Activated T-cell treated with anti-CD3 and anti-CD28 coated beads for 48 hours (primary cell): ENCODE measurements at regions not wholly inside any gene's neighbourhood (a gene's known extent, or its start where the extent isn't known, plus 50 kb on each side); places are given as distances from the start of the nearest gene placed in this dataset.

Source experiments
- DNase-seq: peaks from one replicate; pipeline ENCODE4 v3.0.0-alpha.2; 2020; ENCODE audit warnings: low read depth

DNA sequence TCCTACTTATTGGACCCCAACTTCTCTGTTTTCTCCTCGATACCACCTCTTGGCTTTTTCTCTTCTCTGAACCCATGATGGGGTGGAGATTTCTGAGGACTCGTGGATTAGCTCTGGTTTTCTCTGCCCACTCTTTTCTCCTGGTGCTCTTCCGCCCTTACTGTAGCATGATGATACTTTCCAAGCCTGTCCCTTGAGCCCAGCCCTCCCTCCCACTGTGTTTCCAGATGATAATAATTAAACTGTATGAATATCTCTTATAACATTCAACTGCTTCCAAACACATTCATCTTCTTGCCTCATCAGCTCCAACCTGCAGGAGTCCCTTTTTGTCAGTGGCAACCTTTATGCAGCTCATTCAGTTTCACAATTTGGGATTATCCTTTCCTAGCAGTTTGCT is 494.2 kb upstream of the KLF4 start:
- no peak for DNase-seq

DNA sequence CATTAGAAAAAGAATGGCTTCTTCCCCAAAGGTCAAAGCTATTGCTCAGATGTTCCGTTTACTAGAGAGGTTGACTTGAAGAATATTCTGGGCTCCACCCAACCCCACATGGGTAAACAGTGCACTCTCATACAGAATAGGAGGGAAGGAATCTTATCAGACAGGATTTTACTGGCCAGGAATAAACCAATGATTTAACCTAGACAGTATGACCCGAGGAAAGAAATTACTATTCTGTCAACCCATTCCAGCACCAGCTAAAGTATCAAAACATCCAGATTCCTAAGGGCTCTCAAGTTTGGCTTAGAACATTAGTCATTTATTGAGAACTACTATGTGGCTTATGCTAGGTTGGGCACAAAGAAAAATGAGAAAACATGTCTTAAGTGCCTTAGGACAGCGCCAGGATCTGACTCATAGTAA is 493.6 kb upstream of the KLF4 start:
- no peak for DNase-seq

- no peak for DNase-seq
Observed at GRCh38 chr9:107982745-107983144, 493.2 kb upstream of the KLF4 start.

DNA sequence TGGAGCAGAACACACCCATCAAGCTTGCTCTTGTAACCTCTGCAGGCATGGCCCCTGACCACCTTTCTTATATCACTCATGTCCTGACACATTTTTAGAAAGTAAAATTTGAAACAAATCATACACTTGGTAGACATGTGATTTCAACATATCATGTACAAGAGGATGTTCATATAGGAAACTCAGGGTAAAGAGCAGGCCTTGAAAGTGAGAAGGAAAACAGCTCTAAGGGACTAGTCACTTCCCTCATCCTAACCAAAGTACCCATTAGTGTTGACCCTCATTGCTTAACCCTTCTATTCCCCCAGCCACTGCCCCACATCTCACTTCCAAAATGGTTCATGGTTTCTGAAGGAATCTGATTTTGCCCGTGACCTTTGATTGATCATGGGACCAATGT is 492.4 kb upstream of the KLF4 start:
- no peak for DNase-seq

DNA sequence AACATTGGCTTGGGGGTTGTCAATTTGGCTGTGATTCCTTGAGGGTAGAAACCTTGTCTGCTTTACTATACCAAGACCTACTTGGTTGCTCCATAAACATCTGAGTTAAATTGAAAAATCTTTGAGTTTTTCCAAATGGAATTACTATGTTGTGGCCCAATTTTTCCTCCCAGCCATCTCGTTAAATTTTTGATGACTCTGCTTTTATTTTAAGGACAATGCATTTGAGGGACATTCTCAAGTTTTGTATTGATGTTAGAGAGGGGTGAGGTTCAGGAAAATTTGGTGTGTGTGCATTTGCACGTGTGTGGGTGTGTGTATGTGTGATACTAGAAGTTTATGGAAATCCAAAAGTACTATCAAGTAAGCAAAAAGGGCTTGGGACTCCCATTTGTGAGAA is 491.4 kb upstream of the KLF4 start:
- no peak for DNase-seq

DNA sequence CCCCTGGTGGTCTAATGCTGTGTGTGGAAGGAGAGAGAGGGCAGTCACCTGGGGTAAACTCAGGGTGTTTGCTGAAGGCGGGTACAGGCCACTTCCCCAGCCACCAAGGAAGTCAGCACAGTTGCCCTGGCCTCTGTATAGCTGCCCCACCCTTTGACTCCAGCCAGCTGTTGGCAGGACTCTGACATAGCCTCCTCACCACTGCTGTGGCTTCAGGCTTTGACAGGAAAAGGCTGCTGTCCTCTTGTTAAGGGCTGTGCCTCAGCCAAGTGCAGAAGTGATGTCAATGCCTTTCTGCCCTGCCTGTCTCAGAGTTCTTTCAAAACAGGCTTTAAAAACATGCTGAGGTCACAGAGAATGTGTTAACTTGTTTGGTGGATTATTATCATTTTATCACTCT is 487.2 kb upstream of the KLF4 start:
- no peak for DNase-seq

GRCh38 chr9:107975426-107976010 is 485.9 kb upstream of the KLF4 start:
- no peak for DNase-seq

DNA sequence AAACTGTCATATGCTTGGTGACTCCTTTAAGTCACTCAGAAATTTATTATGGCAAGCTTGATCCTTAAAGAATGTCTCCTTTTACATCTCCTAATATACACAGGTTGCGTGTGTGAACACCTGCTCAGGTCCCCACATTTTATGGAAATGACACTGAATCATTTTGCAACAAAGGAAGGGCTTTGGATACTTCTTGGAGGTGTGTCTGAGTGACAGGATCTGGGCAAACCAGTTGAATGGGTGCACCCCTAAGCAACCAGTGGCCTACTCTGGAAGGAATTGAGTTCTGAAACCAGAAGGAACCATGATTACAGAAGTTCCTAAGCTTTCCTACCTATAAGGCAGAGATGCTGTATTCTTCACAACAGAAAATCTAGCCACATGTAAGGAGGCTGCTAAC is 483.9 kb upstream of the KLF4 start:
- no peak for DNase-seq

- no peak for DNase-seq
Observed at GRCh38 chr9:107972346-107972745, 482.8 kb upstream of the KLF4 start.

- no peak for DNase-seq
Observed at GRCh38 chr9:107971241-107971640, 481.7 kb upstream of the KLF4 start.

GRCh38 chr9:107970726-107971125 is 481.2 kb upstream of the KLF4 start:
- DNase-seq = no peak

GRCh38 chr9:107969727-107970126 is 480.2 kb upstream of the KLF4 start:
- DNase-seq = no peak

DNA sequence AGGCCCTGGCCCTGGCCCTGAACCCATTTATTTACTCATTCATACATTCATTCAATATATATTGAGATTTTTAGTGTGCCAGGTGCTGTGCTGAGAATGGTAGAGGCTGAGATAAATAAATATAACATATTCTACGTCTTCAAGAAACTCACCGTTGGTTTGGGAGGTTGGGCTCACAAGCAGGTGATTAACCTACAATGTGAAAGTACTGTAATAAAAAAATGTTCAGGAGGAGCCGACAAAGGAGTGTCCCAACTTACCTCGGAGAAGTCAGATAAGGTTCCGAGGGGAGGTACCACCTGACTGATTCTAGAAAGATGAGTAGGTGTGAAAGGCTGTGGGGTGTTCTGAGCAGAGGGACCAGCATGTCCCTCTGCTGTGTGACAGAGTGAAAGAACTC is 479.6 kb upstream of the KLF4 start:
- DNase-seq = no peak

DNA sequence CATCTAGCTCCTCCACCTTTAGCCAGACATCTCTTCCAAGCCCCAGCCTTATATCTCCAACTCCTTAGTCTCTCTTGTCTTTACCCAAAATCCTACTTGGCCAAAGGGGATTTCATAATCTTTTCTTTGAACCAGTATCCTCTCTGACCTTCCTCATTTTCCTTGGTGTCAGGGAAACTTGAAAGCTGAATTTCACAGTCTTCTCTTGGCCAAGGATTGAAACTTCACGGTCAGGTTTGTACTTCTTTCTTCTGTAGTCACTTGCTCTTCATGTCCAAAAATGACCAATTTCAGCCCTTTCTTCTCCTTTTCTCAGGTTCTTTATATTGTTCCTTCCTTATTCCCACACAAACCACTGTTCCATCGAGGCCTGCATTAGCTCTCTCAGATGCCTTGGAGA is 473.7 kb upstream of the KLF4 start:
- no peak for DNase-seq

- DNase-seq = no peak
Observed at GRCh38 chr9:107960916-107961315, 471.3 kb upstream of the KLF4 start.

DNA sequence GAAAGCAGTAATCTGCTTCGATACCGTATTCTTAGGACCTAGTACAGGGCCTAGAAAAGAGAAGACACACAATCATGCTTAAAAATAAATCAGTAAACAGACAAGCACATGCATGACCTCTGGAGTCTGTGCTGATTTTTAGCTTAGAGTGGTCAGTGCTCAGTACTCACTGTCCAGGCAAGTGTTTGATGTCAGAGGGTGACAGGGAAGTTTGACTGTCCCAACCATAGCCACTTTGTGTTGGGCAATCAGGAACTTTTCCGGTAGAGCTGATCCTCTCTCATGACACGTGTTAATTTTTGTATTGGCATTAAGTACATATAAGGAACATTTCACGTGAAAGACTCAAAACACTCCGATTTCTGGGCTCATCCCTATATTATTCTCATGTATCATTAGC is 464.7 kb upstream of the KLF4 start:
- no peak for DNase-seq

DNA sequence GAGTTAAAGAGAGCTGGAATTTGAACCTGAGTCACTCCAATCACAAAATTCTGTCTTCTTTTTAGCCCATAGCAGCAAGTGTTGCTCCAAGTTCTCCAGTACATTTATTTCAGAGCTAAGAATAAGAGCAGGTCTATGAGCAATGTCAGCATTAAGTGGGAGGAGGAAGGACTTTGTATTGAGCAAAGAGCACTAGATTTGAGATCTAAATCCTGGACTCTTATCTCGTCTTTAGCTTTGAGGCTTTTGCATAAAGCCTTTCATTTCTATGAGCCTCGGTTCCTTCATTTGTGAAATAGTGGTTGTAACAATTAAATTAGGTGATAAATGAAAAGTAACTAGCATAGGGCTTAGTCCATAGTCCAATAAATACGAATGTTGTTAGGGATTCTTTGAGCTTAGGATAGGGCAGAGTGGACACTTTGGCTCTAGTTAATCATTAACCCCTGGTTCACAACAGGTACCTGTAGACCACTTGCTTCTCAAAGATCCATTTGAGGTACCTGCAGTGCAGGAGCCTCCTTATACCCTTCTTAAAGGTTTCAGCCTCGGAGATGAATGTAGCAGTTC is 464.1 kb upstream of the KLF4 start:
- no peak for DNase-seq

DNA sequence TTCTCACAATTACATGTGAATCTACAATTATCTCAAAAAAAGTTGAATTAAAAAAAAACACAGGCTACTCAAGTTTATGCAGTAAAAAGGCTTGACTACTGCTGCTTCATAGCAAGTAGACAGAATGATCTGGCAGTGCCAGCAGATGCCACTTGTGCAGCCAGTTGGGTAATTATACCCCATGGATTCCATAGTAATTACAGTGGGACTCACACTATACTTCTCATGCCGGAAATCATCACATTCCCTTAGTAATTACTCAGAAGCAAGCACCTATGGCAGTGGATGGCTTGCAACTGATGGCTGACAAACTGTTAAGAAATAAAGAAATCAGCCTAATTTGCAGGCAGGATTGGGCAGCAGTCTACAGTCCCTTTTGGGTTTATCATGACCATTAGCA is 463.2 kb upstream of the KLF4 start:
- no peak for DNase-seq

GRCh38 chr9:107951511-107951910 is 461.9 kb upstream of the KLF4 start:
- no peak for DNase-seq

GRCh38 chr9:107949061-107949460 is 459.5 kb upstream of the KLF4 start:
- DNase-seq = no peak

DNA sequence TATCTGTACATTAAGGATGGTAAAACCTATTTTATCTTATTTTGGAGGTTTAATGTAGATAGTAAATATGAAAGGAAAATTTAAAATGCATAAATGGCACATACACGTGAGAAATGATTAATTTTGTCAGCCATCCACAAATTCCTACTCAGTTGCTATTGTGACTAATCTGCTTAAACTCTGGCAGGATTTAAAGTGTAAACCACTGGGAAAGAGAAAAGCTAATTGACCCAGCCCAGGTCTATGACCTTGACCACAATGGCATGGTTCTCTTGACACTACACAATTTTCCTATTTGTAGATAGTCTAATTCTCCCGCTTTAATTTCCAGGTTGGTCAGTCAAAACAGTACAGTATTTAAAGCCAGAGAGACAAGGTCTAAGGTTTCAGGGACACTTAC is 459.0 kb upstream of the KLF4 start:
- DNase-seq = no peak

- no peak for DNase-seq
Observed at GRCh38 chr9:107948086-107948485, 458.5 kb upstream of the KLF4 start.

DNA sequence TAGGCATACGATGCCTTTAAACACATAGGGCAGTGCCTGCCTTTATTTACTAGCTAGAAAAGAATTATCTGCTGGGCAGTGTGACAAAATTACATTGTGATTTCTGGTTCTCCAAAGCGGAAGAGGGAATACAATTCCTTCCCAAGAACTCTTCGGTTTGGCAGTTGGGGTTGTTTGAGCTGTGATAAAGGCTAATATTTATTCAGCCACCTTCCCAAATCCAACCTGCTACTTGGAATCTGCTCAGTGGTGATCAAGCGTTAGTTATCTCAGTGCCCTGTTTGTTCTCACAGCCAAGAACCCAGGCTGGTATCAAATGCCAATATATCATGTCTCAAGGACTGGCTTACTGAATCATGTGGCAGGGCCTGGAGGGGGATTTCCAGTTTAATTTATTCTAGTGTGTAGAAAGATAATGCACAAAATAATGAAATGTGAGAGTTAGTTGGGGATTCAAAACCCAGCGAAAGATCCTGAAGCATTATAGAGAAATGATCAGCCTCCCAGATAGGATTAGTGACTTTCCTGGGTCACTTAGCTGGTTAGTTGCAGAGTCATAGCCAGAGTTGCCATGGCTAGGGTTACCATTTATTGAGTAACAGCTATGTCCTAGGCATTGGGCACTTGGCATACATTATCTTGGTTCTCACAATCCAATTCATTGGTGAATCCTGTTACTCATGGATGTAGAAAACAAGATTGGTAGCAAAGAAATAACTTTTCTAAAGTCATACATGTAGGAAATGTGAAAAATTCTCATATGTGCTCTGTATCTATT is 457.0 kb upstream of the KLF4 start:
- DNase-seq = no peak

DNA sequence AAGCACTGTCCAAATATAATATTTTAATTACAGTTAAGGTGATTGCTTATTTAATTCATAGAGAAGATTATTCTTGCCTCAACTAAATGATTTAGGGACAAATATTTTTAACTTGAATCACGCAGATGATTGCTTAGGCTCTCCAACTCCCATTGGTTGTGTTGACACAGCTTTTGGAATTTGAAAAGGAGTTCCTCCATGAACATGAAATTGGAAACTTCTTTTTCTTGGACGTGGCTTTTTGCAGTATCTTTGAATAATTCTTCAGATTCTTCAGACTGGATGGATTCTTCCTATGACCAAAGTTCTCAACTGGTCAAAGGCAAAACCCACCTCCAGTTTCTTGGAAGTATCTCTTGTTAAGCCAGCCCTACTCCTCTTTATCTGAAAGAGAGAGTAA is 456.4 kb upstream of the KLF4 start:
- DNase-seq = no peak
